ENCODE measurements at regions not wholly inside any gene's neighbourhood (a gene's known extent, or its start where the extent isn't known, plus 50 kb on each side); places are given as distances from the start of the nearest gene placed in this dataset.
A peak's percentile ranks its signal among the peaks of the same experiment; 100 is the strongest.

- Mint-ChIP-seq H3K27ac (no peak overlapping the region), H3K9me3 (no peaks in the 10 kb centered on the region), H3K4me3 (no peak overlapping the region), H3K27me3 (peaks cover 21% of the 10 kb centered on the region), H3K4me1 (no peaks in the 10 kb centered on the region), H3K36me3 (no peaks in the 10 kb centered on the region)
- no peak for DNase-seq
Measured at GRCh38 chr3:126274735-126275619, 82.2 kb downstream of the KLF15 start.

- Mint-ChIP-seq H3K9me3 (no peaks in the 10 kb centered on the region), H3K27ac (no peak overlapping the region), H3K4me3 (no peak overlapping the region), H3K36me3 (no peaks in the 10 kb centered on the region), H3K4me1 (no peaks in the 10 kb centered on the region), H3K27me3 (peaks cover 44% of the 10 kb centered on the region)
- DNase-seq, result no peak
Measured at GRCh38 chr3:126270145-126270811, 86.9 kb downstream of the KLF15 start.

GRCh38 chr3:126269354-126269753 lies 87.9 kb downstream of the KLF15 start:
- Mint-ChIP-seq H3K4me1 (no peaks in the 10 kb centered on the region), H3K27me3 (peaks cover 40% of the 10 kb centered on the region), H3K4me3 (no peak overlapping the region), H3K27ac (no peak overlapping the region), H3K9me3 (no peaks in the 10 kb centered on the region), H3K36me3 (no peaks in the 10 kb centered on the region)
- DNase-seq, result no peak

- Mint-ChIP-seq H3K36me3 (no peaks in the 10 kb centered on the region), H3K27ac (no peak overlapping the region), H3K9me3 (no peaks in the 10 kb centered on the region), H3K4me1 (no peaks in the 10 kb centered on the region), H3K4me3 (no peak overlapping the region), H3K27me3 (peaks cover 35% of the 10 kb centered on the region)
- no peak for DNase-seq
Measured at GRCh38 chr3:126268866-126269265, 88.3 kb downstream of the KLF15 start.

- H3K9me3 Mint-ChIP-seq, result no peaks in the 10 kb centered on the region
- peaks cover 33% of the 10 kb centered on the region for H3K27me3 Mint-ChIP-seq
- H3K4me1 Mint-ChIP-seq, result no peaks in the 10 kb centered on the region
- no peak for DNase-seq
- H3K4me3 Mint-ChIP-seq, result no peak overlapping the region
- H3K27ac Mint-ChIP-seq, result no peak overlapping the region
- H3K36me3 Mint-ChIP-seq, result no peaks in the 10 kb centered on the region
Measured at GRCh38 chr3:126267976-126268615, 87.7 kb upstream of the ALDH1L1 start.

- no peak for DNase-seq
- H3K27ac Mint-ChIP-seq, result no peak overlapping the region
- H3K27me3 Mint-ChIP-seq, result peaks cover 34% of the 10 kb centered on the region
- H3K4me1 Mint-ChIP-seq, result no peaks in the 10 kb centered on the region
- H3K36me3 Mint-ChIP-seq, result no peaks in the 10 kb centered on the region
- H3K9me3 Mint-ChIP-seq, result no peaks in the 10 kb centered on the region
- H3K4me3 Mint-ChIP-seq, result no peak overlapping the region
Measured at GRCh38 chr3:126267169-126267975, 87.0 kb upstream of the ALDH1L1 start.

GRCh38 chr3:126266850-126267168 lies 86.4 kb upstream of the ALDH1L1 start:
- no peak for DNase-seq
- peaks cover 40% of the 10 kb centered on the region for H3K27me3 Mint-ChIP-seq
- no peaks in the 10 kb centered on the region for H3K36me3 Mint-ChIP-seq
- no peaks in the 10 kb centered on the region for H3K4me1 Mint-ChIP-seq
- H3K4me3 Mint-ChIP-seq, result no peak overlapping the region
- no peak overlapping the region for H3K27ac Mint-ChIP-seq
- no peaks in the 10 kb centered on the region for H3K9me3 Mint-ChIP-seq

- no peak for DNase-seq
- Mint-ChIP-seq H3K27me3 (peaks cover 42% of the 10 kb centered on the region), H3K36me3 (no peaks in the 10 kb centered on the region), H3K27ac (no peak overlapping the region), H3K4me1 (no peaks in the 10 kb centered on the region), H3K9me3 (no peaks in the 10 kb centered on the region), H3K4me3 (no peak overlapping the region)
Measured at GRCh38 chr3:126266291-126266840, 86.0 kb upstream of the ALDH1L1 start.

GRCh38 chr3:126264952-126265351 lies 84.6 kb upstream of the ALDH1L1 start:
- H3K27ac Mint-ChIP-seq, result no peak overlapping the region
- no peak overlapping the region for H3K4me3 Mint-ChIP-seq
- no peaks in the 10 kb centered on the region for H3K36me3 Mint-ChIP-seq
- H3K27me3 Mint-ChIP-seq, result peaks cover 49% of the 10 kb centered on the region
- peaks cover 2% of the 10 kb centered on the region for H3K4me1 Mint-ChIP-seq
- no peak for DNase-seq
- H3K9me3 Mint-ChIP-seq, result no peaks in the 10 kb centered on the region

- Mint-ChIP-seq H3K9me3 (no peaks in the 10 kb centered on the region), H3K27me3 (peaks cover 49% of the 10 kb centered on the region), H3K4me3 (no peak overlapping the region), H3K27ac (no peak overlapping the region), H3K36me3 (no peaks in the 10 kb centered on the region), H3K4me1 (peaks cover 2% of the 10 kb centered on the region)
- DNase-seq, result no peak
Measured at GRCh38 chr3:126264381-126264780, 84.0 kb upstream of the ALDH1L1 start.

- no peak overlapping the region for H3K4me3 Mint-ChIP-seq
- H3K9me3 Mint-ChIP-seq, result no peaks in the 10 kb centered on the region
- peaks cover 2% of the 10 kb centered on the region for H3K4me1 Mint-ChIP-seq
- peaks cover 46% of the 10 kb centered on the region for H3K27me3 Mint-ChIP-seq
- no peaks in the 10 kb centered on the region for H3K36me3 Mint-ChIP-seq
- DNase-seq, result no peak
- H3K27ac Mint-ChIP-seq, result no peak overlapping the region
Measured at GRCh38 chr3:126263971-126264370, 83.6 kb upstream of the ALDH1L1 start.

- Mint-ChIP-seq H3K27ac (no peak overlapping the region), H3K4me1 (peaks cover 2% of the 10 kb centered on the region)
- no peak for DNase-seq
Measured at GRCh38 chr3:126263539-126263938, 83.2 kb upstream of the ALDH1L1 start.

GRCh38 chr3:126262227-126262626 lies 81.8 kb upstream of the ALDH1L1 start:
- Mint-ChIP-seq H3K36me3 (no peaks in the 10 kb centered on the region), H3K27me3 (peaks cover 29% of the 10 kb centered on the region), H3K4me1 (peaks cover 2% of the 10 kb centered on the region), H3K27ac (no peak overlapping the region), H3K9me3 (no peaks in the 10 kb centered on the region), H3K4me3 (no peak overlapping the region)
- DNase-seq, result no peak

More at GRCh38 chr3:126263539-126263938, 83.2 kb upstream of the ALDH1L1 start:
- Mint-ChIP-seq H3K27me3 (peaks cover 42% of the 10 kb centered on the region), H3K36me3 (no peaks in the 10 kb centered on the region), H3K4me3 (no peak overlapping the region), H3K9me3 (no peaks in the 10 kb centered on the region)

GRCh38 chr3:126261037-126261436 lies 80.7 kb upstream of the ALDH1L1 start:
- Mint-ChIP-seq H3K36me3 (no peaks in the 10 kb centered on the region), H3K4me3 (no peak overlapping the region), H3K4me1 (peaks cover 2% of the 10 kb centered on the region), H3K27ac (peak overlapping the region; percentile 79), H3K9me3 (no peaks in the 10 kb centered on the region), H3K27me3 (peaks cover 22% of the 10 kb centered on the region)
- peak; percentile 20 for DNase-seq
